H1 (cell line): ENCODE measurements at regions not wholly inside any gene's neighbourhood (a gene's known extent, or its start where the extent isn't known, plus 50 kb on each side); places are given as distances from the start of the nearest gene placed in this dataset.

Experiments
- POLR2A ChIP-seq, 2 experiments: IDR thresholded peaks; 1 replicate in 1 of 2; 2 replicates in 1 of 2; pipeline ENCODE4 v1.6.1; 2011; ENCODE audit warnings: low read depth in 2 of 2, low read length in 2 of 2, mild to moderate bottlenecking in 2 of 2; ENCODE audit errors: control extremely low read depth in 1 of 2
- POLR2AphosphoS5 ChIP-seq: IDR thresholded peaks from 2 replicates; pipeline ENCODE4 v1.6.1; 2011; ENCODE audit warnings: low read depth, low read length
- TF ChIP-seq, protein P1 (sequence below), 3 experiments: IDR thresholded peaks; 1 replicate in 2 of 3; 2 replicates in 1 of 3; pipeline versions ENCODE4 v1.5.1 to v1.6.1; 2011; ENCODE audit warnings: low read length in 3 of 3, mild to moderate bottlenecking in 3 of 3, inconsistent platforms in 2 of 3, low read depth in 1 of 3, moderate library complexity in 1 of 3; ENCODE audit not compliant: insufficient read depth in 1 of 3; ENCODE audit errors: control extremely low read depth in 1 of 3

DNA sequence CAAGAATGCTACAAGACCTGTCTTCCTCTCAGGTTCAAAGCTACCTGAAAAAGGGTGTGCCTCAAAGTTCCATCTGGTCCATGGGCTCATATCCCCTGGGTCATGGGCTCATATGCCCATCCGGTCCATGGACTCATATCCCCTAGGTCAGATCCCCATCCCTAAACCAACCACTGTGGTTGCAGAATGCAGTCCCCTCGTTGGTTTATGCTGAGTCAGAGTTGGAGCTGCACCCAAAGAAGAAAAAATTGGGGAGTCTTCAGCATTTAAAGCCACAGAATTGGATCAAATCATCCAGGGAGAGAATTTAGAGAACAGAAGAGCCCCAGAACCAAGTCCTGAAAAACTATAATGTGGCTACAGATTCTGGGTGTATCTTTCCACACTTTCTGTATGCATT lies 71.5 kb upstream of the IL12A start:
- TF ChIP-seq POLR2AphosphoS5 (no peak), POLR2A (IDR thresholded peaks at IDR 0.05; ENCODE audit: control extremely low read depth in 1 of 2, low read depth in 2 of 2, low read length in 2 of 2) (no peak)
- TF ChIP-seq, protein P1, sequence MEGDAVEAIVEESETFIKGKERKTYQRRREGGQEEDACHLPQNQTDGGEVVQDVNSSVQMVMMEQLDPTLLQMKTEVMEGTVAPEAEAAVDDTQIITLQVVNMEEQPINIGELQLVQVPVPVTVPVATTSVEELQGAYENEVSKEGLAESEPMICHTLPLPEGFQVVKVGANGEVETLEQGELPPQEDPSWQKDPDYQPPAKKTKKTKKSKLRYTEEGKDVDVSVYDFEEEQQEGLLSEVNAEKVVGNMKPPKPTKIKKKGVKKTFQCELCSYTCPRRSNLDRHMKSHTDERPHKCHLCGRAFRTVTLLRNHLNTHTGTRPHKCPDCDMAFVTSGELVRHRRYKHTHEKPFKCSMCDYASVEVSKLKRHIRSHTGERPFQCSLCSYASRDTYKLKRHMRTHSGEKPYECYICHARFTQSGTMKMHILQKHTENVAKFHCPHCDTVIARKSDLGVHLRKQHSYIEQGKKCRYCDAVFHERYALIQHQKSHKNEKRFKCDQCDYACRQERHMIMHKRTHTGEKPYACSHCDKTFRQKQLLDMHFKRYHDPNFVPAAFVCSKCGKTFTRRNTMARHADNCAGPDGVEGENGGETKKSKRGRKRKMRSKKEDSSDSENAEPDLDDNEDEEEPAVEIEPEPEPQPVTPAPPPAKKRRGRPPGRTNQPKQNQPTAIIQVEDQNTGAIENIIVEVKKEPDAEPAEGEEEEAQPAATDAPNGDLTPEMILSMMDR (IDR thresholded peaks at IDR 0.05; ENCODE audit: control extremely low read depth in 1 of 3, insufficient read depth in 1 of 3, low read depth in 1 of 3, low read length in 3 of 3) = no peak
